Right ventricle myocardium inferior (tissue), 1 donor: ENCODE measurements at regions not wholly inside any gene's neighbourhood (a gene's known extent, or its start where the extent isn't known, plus 50 kb on each side); places are given as distances from the start of the nearest gene placed in this dataset.

Experiments used
- ATAC-seq: fragments of 200-7000 bp; cut with Tn5 transposase; one replicate; pipeline ENCODE4 v1.9.1; 2020; ENCODE audit warnings: mild to moderate bottlenecking, moderate library complexity
- DNase-seq: peaks from one replicate; pipeline ENCODE4 v3.0.0; 2021; ENCODE audit errors: missing footprints
- intact Hi-C: fragments of 100-400 bp; cut with DNase I; formaldehyde crosslinking; loops from one replicate; pipeline ENCODE4 v1.11.0; 2022
- donor health status: DM: no; HTN: yes; CAD: no; lungs with severe emphysema.

DNA sequence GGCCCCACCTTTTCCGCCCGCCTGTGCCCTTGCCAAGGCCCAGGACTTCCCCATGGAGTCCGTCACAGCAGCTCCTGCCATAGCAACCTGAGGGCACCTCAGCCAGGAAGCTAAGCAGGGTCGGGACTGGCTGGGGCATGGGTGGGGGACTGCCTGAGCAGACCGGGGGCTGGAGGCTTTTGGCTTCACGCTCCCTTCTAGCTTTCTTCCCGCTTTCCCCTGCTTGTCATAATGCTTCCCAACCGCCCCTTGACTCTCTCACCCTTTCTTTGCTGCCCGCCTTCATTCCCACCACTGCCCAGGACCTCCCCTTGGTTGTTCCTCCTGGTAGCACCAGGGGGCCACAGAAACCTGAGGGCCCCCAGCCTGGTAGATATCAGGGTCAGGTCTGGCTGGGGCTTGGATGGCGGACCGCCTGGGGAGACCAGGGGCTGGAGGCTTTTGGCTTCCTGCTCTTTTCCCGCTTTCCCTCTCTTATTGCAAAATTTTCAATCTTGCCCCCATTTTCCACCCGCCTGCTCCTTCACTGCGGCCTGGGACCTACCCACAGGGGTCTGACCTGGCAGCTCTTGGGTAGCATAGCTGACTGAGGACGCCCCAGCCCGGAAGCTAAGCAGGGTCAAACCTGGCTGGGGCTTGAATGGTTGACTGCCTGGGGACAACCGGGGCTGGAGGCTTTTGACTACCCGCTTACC is 2287.7 kb downstream of the TP53TG3F start:
- ATAC-seq (no peak), DNase-seq (no peak)
- intact Hi-C loops: no loop called here

DNA sequence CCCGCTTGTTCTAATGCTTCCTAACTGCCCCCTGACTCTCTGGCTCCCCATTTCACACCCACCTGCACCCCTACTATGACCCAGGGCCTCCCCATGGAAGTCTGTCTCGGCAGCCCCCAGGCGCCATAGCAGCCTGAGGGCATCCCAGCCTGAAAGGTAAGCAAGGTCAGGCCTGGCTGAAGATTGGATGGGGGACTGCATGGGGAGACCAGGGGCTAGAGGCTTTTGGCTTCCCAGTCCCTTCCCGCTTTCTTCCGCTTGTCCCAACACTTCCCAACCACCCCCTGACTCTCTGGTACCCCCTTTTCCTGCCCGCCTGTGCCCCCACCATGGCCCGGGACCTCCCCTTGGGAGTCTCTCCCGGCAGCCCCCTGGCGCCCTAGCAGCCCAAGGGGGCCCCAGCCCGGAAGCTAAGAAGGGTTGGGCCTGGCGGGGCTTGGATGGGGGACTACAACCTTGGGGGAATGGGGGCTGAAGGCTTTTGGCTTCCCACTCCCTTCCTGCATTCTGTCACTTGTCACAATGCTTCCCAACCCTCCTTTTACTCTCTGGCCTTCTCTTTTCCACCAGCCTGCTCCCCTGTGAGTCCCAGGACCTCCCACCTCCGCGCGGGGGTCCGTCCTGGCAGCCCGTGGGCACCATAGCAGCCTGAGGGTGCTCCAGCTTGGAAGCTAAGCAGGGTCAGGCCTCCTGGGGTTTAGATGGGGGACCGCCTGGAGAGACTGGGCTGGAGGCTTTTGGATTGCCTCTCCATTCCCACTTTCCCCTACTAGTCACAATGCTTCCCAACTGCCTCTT is 2288.4 kb downstream of the TP53TG3F start:
- DNase-seq: no peak
- intact Hi-C loops: no loop called here
- ATAC-seq: no peak

DNA sequence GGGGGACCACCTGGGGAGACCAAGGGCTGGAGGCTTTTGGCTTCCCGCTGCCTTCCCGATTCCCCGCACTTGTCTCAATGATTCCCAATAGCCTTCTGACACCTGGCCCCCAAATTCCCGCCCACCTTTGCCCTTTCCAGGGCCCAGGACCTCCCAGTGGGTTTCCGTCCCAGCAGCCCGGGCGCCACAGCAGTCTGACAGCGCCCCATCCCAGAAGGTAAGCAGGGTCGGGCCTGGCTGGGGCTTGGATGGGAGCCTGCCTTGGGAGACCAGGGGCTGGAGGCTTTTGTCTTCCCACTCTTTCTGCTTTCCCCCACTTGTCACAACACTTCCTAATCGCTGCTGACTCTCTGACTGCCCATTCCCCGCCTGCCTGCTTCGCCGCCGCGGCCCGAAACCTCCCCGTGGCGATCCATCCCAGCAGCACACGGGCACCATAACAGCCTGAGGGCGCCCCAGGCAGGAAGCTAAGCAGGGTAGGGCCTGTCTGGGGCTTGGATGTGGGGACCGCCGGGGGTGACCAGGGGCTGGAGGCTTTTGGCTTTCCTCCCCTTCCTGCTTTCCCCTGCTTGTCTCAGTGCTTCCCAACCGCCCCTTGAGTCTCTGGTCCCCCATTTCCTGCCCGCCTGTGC is 2289.3 kb downstream of the TP53TG3F start:
- DNase-seq (no peak), ATAC-seq (no peak)
- intact Hi-C loops: no loop called here

DNA sequence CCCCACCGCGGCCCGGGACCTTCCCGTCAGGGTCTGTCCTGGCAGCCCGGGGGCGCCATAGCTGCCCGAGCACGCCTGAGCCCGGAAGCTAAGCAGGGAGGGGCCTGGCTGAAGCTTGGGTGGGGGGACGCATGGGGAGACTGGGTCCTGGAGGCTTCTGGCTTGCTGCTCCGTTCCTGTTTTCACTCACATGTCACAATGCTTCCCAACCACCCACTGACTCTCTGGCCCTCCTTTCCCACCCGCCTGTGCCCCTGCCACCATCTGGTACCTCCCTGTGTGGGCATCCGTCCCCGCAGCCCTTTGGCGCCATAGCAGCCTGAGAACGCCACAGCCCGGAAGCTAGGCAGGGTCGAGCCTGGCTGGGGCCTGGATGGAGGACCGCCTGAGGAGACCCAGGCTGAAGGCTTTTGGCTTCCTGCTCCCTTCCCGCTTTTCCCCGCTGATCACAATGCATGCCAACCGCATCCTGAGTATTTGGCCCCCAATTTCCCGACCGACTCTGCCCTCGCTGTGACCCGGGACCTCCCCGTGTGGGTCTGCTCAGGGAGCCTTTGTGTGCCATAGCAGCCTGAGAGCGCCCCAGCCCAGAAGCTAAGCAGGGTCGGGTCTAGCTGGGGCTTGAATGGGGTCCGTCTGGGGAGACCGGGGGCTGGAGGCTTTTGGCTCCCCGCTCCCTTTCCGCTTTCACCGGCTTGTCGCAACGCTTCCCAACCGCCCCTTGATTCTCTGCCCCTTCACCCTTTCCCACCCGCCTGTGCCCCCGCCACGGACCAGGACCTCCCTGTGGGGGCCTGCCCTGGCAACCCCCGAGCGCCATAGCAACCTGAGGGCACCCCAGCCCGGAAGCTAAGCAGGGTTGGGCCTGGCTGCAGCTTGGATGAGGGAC is 2290.1 kb downstream of the TP53TG3F start:
- ATAC-seq (no peak), DNase-seq (no peak)
- intact Hi-C loops: no loop called here

DNA sequence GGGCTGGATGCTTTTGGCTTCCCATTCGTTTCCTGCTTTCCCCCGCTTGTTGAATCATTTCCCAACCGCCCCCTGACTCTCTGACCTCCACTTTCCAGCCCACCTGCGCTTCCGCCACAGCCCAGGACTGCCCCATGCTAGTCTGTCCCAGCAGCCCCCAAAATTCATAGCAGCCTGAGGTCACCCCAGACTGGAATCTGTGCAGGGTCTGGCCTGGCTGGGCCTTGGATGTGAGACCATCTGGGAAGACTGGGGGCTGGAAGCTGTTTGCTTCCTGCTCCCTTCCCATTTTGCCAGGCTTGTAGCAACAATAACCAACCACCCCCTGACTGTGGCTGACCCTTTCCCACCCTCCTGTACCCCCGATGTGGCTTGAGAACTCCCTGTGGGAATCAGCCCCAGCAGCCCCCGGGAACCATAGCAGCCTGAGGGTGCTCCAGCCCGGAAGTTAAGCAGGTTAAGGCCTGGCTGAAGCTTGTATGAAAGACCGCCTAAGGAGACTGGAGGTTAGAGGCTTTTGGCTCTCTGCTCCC is 2290.8 kb downstream of the TP53TG3F start:
- ATAC-seq (no peak), DNase-seq (no peak)
- intact Hi-C loops: no loop called here

DNA sequence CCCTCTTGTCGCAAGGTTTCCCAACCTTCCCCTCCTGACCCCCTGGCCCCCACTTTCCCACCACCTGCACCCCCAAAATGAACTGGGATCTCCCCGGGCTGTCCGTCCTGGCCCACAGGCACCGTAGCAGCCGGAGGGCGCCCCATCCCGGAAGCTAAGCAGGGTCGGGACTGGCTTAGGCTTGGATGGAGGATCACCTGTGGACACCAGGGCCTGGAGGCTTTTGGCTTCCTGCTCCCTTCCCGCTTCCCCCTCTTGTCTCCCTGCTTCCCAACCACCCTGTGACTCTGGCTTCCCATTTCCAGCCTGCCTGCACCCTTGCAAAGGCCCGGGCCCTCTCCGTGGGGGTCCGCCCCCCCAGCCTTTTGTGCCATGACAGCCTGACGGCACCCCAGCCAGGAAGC is 2291.3 kb downstream of the TP53TG3F start:
- intact Hi-C loops: no loop called here
- DNase-seq: no peak

DNA sequence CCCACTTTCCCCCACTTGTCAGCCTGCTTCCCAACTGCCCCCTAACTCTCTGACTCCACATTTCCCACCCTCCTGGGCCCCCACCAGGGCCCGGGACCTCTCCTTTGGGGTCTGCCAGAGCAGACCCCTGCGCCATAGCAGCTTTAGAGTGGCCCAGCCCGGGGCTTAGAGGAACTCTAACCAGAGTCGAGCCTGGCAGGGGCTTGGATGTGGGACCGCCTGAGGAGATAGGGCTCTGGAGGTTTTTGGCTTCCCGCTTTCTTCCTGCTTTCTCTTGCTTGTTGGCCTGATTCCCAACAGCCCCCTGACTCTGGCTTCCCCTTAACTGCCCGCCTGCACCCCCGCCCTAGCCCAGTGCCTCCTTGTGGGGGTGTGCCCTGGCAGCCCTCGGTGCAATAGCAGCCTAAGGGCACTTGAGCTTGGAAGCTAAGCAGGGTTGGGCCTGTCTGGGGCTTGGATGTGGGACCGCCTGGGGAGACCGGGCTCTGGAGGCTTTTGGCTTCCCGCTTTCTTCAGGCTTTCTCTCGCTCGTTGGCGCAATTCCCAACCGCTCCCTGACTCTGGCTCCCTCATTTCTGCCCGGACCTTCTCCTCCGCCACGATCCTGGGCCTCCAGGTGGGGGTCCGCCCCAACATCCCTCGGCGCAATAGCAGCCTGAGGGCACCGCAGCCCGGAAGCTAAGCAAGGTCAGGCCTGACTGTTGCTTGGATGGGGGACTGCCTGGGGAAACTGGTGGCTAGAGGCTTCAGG is 2292.0 kb downstream of the TP53TG3F start:
- ATAC-seq: no peak
- DNase-seq: peak; percentile 25
- intact Hi-C loops: no loop called here

More for the DNA sequence above, 2291.3 kb downstream of the TP53TG3F start:
- no peak for ATAC-seq

DNA sequence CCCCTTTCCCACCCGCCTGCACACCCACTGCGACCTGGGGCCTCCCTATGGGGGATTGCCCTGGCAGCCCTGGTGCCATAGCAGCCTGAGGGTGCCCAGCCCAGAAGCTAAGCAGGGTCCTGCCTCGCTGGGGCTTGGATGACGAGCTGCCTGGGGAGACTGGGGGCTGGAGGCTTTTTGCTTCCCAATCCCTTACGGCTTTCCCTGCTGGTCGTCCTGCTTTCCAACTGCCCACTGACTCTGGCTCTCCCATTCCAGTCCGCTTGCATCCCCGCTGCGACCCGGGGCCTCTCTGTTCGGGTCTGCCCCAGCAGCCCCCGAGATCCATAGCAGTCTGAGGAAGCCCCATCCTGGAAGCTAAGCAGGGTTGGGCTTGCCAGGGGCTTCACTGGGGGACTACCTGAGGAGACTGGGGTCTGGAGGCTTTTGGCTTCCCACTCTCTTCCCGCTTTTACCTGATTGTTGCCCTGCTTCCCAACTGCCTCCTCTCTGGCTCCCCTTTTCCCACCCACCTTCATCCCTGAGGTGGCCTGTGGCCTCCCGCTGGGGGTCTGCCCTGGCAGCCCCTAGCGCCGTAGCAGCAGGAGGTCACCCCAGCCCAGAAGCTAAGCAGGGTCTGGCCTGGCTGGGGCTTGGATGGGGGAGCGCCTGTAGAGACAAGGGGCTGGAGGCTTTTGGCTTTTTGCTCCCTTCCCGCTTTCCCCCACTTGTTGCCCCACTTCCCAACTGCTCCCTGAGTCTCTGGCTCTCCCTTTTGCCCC is 2292.8 kb downstream of the TP53TG3F start:
- intact Hi-C loops: no loop called here
- DNase-seq: peak; percentile 47
- no peak for ATAC-seq

DNA sequence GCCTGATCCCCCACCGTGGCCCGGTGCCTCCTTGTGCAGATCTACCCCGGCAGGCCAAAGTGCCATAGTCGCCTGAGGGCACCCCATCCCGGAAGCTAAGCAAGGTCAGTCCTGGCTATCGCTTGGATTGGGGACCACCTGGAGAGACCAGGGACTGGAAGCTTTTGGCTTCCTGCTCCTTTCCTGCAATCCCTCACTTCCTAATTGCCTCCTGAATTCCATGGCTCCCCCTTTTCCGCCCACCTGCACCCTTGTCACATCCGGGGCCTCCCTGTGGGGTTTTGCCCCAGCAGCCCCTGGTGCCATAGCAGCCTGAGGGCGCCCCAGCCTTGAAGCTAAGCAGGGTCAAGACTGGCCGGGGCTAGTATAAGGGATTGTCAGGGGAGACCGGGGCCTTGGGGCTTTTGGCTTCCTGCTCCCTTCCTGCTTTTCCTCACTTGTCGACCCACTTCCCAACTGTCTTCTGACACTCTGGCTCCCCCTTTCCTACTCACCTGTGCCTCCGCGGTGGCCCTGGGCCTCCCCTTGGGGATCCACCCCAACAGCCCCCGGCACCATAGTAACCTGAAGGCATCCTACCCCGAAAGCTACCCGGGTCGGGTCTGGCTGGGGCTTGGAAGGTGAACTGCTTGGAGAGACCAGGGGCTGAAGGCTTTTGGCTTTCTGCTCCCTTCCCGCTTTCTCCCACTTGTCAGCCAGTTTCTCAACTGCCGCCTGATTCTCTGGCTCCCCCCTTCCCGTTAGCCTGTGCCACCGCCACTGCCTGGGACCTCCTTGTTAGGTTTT is 2293.6 kb downstream of the TP53TG3F start:
- intact Hi-C loops: no loop called here
- ATAC-seq (no peak), DNase-seq (no peak)

DNA sequence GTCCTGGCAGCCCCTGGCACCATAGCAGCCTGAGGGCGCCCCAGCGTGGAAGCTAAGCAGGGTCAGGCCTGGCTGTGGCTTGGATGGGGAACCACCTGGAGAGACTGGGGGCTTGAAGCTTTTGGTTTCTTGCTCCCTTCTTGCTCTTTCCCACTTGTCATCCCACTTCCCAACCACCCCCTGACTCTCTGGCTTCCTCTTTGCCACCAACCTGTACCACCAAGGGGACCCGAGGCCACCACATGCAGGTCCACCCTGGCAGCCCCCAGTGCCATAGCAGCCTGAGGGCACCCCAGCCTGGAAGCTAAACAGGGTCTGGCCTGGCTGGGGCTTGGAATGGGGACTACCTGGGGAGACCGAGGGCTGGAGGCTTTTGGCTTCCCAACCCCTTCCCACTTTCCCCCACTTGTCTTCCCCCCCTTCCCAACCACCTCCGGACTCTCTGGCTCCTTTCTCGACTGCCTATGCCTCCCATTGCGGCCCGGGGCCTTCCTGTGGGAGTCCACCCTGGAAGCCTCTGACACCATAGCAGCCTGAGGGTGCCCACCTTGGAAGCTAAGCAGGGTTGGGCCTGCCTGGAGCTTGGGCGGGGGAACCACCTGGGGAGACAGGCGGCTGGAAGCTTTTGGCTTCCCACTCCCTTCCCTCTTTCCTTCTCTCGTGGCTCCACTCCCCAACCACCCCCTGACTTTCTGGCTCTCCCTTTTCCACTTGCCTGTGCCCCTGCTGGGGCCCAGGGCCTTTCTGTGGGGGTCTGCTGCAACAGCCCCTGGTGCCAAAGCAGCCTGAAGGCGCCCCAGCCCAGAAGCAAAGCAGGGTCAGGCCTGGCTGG is 2294.4 kb downstream of the TP53TG3F start:
- no peak for DNase-seq
- intact Hi-C loops: no loop called here
- no peak for ATAC-seq

DNA sequence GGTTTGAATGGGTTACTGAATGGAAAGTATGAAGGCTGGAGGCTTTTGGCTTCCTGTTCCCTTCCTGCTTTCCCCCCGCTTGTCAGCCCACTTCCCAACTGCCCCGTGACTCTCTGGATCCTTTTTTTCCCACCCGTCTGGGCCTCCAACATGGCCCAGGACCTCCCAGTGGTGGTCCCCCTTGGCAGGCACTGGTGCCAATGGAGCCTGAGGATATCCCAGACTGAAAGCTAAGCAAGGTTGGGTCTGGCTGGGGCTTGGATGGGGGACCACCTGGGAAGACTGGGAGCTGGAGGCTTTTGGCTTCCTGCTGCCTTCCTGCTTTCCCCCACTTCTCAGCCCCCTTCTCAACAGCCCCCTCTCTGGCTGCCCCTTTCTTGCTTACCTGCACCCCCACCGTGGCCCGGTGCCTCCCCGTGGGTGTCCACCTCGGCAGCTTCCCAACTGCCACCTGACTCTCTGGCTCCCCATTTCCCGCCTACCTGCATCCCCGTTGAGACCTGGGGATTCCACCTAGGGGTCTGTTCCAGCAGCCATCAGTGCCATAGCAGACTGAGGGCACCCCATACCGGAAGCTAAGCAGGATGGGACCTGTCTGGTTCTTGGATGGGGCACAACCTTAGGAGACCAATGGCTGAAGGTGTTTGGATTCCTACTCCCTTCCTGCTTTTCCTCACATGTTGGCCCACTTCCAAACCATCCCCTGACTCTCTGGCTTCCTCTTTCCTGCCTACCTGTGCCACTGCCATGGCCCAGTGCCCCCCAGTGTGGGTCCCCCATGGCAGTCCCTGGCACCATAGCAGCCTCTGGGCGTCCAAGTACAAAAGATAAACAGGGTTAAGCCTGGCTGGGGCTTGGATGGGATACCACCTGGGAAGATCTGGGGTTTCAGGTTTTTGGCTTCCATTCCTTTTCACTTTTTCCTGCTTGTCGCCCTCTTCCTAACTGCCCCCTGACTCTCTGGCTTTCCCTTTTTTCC is 2295.3 kb downstream of the TP53TG3F start:
- ATAC-seq: no peak
- peak; percentile 11 for DNase-seq

DNA sequence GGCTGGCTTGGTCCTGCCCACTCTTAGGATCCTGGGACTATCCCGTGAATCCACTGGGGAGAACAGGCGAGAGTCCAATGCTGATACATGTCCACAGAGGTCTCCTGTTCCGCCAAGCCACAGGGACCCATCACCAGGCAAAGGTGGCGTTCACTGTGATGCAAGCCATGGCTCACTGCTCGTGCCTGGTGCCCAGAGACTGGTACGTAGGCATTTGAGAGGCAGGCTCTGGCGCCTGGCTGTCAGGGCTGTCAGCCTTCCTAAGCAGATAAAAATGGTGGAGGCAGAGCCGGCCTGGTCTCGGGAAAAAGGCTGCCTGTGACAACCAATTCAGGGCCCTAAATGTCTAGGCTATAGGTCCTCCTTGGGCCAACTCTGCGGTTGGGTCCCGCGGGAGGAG is 2329.0 kb downstream of the TP53TG3F start:
- DNase-seq (no peak), ATAC-seq (no peak)
- intact Hi-C loops: no loop called here

More for the DNA sequence above, 2295.3 kb downstream of the TP53TG3F start:
- intact Hi-C loops: no loop called here

DNA sequence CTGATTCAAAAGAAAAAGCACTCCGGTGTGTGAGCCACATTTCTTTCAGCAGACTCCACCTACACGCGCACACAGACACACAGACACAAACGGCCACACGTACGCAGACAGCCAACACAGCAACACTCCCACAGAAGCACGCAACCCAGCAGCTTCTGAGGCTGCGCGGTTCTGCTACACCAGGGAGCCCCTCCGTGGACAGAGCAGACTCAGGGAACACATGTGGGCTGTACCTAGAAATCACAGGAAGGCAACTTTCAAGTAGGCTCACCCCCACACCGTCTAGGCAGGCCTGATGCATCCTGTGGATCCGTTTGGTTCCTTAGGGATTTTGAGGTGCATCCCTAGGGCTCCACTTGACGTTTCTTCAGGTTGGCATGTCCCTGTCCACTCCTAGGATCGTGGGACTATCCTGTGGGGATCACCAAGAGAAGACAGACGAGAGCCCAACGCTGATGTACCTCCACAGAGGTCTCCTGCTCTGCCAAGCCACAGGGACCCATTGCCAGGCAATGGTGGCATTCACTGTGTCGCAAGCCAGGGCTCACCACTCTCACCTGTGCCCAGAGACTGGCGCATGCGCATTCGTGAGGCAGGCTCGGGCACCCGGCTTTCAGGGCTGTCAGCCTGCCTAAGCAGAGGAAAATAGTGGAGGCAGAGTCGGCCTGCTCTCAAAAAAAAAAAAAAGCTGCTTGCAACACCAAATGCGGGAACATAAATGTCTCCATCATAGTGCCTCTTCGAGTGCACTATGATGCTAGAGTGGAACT is 2333.3 kb downstream of the TP53TG3F start:
- intact Hi-C loops: loop anchor here (10.0 kb wide), 1 partner anchor 58 kb away; no protein-coding TSS in a partner anchor
- no peak for DNase-seq
- ATAC-seq: no peak

DNA sequence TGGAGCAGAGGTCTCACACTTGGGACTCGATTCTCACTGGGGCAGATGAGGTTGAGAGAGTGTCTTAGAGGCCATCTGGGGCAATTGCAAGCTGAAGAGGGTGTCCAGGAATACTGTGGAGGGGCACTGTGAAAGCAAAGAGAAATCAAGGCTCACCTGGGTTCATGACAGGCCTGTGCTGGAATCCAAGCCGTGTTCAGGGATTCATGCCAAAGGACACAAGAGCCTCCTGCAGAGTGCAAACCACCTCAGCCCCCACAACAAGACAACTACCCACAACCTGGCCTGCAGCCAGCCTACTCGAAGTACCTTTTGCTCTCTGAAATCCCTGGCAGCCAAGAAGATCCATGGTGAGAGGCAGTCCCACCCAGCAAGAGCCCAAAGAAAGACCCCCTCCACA is 2334.2 kb downstream of the TP53TG3F start:
- no peak for DNase-seq
- no peak for ATAC-seq
- intact Hi-C loops: loop anchor here (10.0 kb wide), 1 partner anchor 59 kb away; no protein-coding TSS in a partner anchor
